Naive thymus-derived CD4-positive, alpha-beta T cell (primary cell): ENCODE measurements at regions not wholly inside any gene's neighbourhood (a gene's known extent, or its start where the extent isn't known, plus 50 kb on each side); places are given as distances from the start of the nearest gene placed in this dataset.

Experiments
- ATAC-seq: fragments of 150-1000 bp; cut with Tn5 transposase; 2 replicates; pipeline ENCODE4 v1.10.0; 2021; ENCODE audit warnings: mild to moderate bottlenecking, moderate library complexity
- CTCF ChIA-PET: fragments of 350-600 bp; sonication (Branson Sonifier 250); formaldehyde crosslinking; loops from one replicate; lab custom pipeline; 2021; ENCODE audit warnings: antibody characterized with exemption; lab: Charles Lee
- POLR2A ChIA-PET: fragments of 350-600 bp; sonication (Branson Sonifier 250); formaldehyde crosslinking; loops from one replicate; lab custom pipeline; 2021; ENCODE audit warnings: antibody characterized with exemption, inconsistent platforms; lab: Charles Lee
- DNase-seq, 9 donors: peaks; one replicate each; pipeline versions ENCODE4 v3.0.0 to v3.0.0-alpha.2; 2020 to 2022; ENCODE audit warnings: mixed read lengths in 1 of 9
- H3K27ac ChIP-seq: one replicate; pipeline ENCODE4 v1.7.0; 2013; ENCODE audit warnings: mild to moderate bottlenecking, low read depth, low read length, moderate library complexity
- H3K27me3 ChIP-seq, 2 donors: one replicate each; pipeline ENCODE4 v1.7.0; 2013; ENCODE audit warnings: low read length in 2 of 2, mild to moderate bottlenecking in 2 of 2, moderate library complexity in 2 of 2; ENCODE audit not compliant: control insufficient read depth in 2 of 2, insufficient read depth in 2 of 2
- H3K36me3 ChIP-seq, 3 experiments: 1 replicate in 2 of 3; 2 replicates in 1 of 3; pipeline ENCODE4 v1.7.0; 2013; ENCODE audit warnings: low read length in 3 of 3, mild to moderate bottlenecking in 3 of 3, moderate library complexity in 1 of 3; ENCODE audit not compliant: insufficient read depth in 3 of 3, control insufficient read depth in 2 of 3
- H3K4me1 ChIP-seq, 2 donors: one replicate each; pipeline ENCODE4 v1.7.0; 2013; ENCODE audit warnings: low read length in 2 of 2, mild to moderate bottlenecking in 2 of 2, moderate library complexity in 1 of 2; ENCODE audit not compliant: control insufficient read depth in 2 of 2, insufficient read depth in 2 of 2
- H3K4me3 ChIP-seq: 2 replicates; pipeline ENCODE4 v1.7.0; 2013; ENCODE audit warnings: mild to moderate bottlenecking, low read length
- H3K9me3 ChIP-seq, 3 experiments: 1 replicate in 2 of 3; 2 replicates in 1 of 3; pipeline ENCODE4 v1.7.0; 2013; ENCODE audit warnings: low read length in 3 of 3; ENCODE audit not compliant: control insufficient read depth in 2 of 3
- H3K27ac Mint-ChIP-seq, 9 donors: one replicate each; pipeline ENCODE4 v1.8.0; 2020 to 2022; ENCODE audit warnings: mixed read lengths in 9 of 9, mild to moderate bottlenecking in 8 of 9, moderate library complexity in 5 of 9, inconsistent platforms in 2 of 9
- H3K27me3 Mint-ChIP-seq, 5 donors: one replicate each; pipeline ENCODE4 v1.8.0; 2021 to 2022; ENCODE audit warnings: mixed read lengths in 5 of 5, mild to moderate bottlenecking in 1 of 5
- H3K36me3 Mint-ChIP-seq, 5 donors: one replicate each; pipeline ENCODE4 v1.8.0; 2020 to 2022; ENCODE audit warnings: mixed read lengths in 5 of 5, mild to moderate bottlenecking in 3 of 5, inconsistent platforms in 1 of 5
- H3K4me1 Mint-ChIP-seq, 7 donors: one replicate each; pipeline ENCODE4 v1.8.0; 2020 to 2022; ENCODE audit warnings: mixed read lengths in 7 of 7, mild to moderate bottlenecking in 3 of 7, inconsistent platforms in 1 of 7
- H3K4me3 Mint-ChIP-seq, 10 donors: one replicate each; pipeline ENCODE4 v1.8.0; 2020 to 2022; ENCODE audit warnings: mild to moderate bottlenecking in 10 of 10, mixed read lengths in 10 of 10, moderate library complexity in 6 of 10, inconsistent platforms in 2 of 10
- H3K9me3 Mint-ChIP-seq, 11 donors: one replicate each; pipeline ENCODE4 v1.8.0; 2020 to 2022; ENCODE audit warnings: mixed read lengths in 11 of 11, mild to moderate bottlenecking in 4 of 11, inconsistent platforms in 1 of 11, moderate library complexity in 1 of 11
- intact Hi-C, 2 donors: fragments of 100-400 bp; cut with micrococcal nuclease; formaldehyde crosslinking; loops; one replicate each; pipeline ENCODE4 v1.15.1; 2023

- no peak overlapping the region for H3K4me3 ChIP-seq
- H3K4me1 ChIP-seq = no peaks in the 10 kb centered on the region
- H3K4me1 Mint-ChIP-seq = peaks cover 0 to 4% (median 0%) of the 10 kb centered on the region in 7 donors
- CTCF ChIA-PET = interaction anchor here (0.6 kb wide), 1 partner anchor 14 kb away, joined by 3 read pairs; no protein-coding TSS in a partner anchor
- no peaks in the 10 kb centered on the region for H3K9me3 ChIP-seq
- peaks cover 0 to 12% (median 9%) of the 10 kb centered on the region in 5 donors for H3K27me3 Mint-ChIP-seq
- no peak overlapping the region for H3K4me3 Mint-ChIP-seq
- POLR2A ChIA-PET = no interaction called here
- H3K36me3 Mint-ChIP-seq = no peaks in the 10 kb centered on the region
- H3K36me3 ChIP-seq = no peaks in the 10 kb centered on the region
- ATAC-seq = no peak
- no peak overlapping the region for H3K27ac ChIP-seq
- H3K9me3 Mint-ChIP-seq = peaks cover 0 to 3% (median 0%) of the 10 kb centered on the region in 11 donors
- H3K27me3 ChIP-seq = no peaks in the 10 kb centered on the region
- H3K27ac Mint-ChIP-seq = no peak overlapping the region
- DNase-seq = no peak
- intact Hi-C loops = no loop called here
Measured at GRCh38 chr5:174426388-174426787, 298.0 kb upstream of the MSX2 start.

GRCh38 chr5:174426851-174427250, 297.5 kb upstream of the MSX2 start:
- no peak overlapping the region for H3K27ac ChIP-seq
- H3K4me1 ChIP-seq = no peaks in the 10 kb centered on the region
- no peak for ATAC-seq
- Mint-ChIP-seq H3K27me3 (peaks cover 0 to 12% (median 9%) of the 10 kb centered on the region in 5 donors), H3K36me3 (no peaks in the 10 kb centered on the region), H3K27ac (no peak overlapping the region), H3K9me3 (peaks cover 0 to 3% (median 0%) of the 10 kb centered on the region in 11 donors), H3K4me3 (no peak overlapping the region), H3K4me1 (peaks cover 0 to 4% (median 0%) of the 10 kb centered on the region in 7 donors)
- no peaks in the 10 kb centered on the region for H3K9me3 ChIP-seq
- H3K36me3 ChIP-seq = no peaks in the 10 kb centered on the region
- H3K4me3 ChIP-seq = no peak overlapping the region
- no peak for DNase-seq
- POLR2A ChIA-PET = no interaction called here
- intact Hi-C loops = no loop called here
- CTCF ChIA-PET = interaction anchor here (0.6 kb wide), 1 partner anchor 13 kb away, joined by 3 read pairs; no protein-coding TSS in a partner anchor
- H3K27me3 ChIP-seq = no peaks in the 10 kb centered on the region

- Histone ChIP-seq H3K27ac (no peak overlapping the region), H3K27me3 (no peaks in the 10 kb centered on the region), H3K4me1 (no peaks in the 10 kb centered on the region), H3K4me3 (no peak overlapping the region), H3K9me3 (no peaks in the 10 kb centered on the region), H3K36me3 (no peaks in the 10 kb centered on the region)
- Mint-ChIP-seq H3K27ac (no peak overlapping the region), H3K9me3 (peaks cover 0 to 3% (median 0%) of the 10 kb centered on the region in 11 donors), H3K36me3 (no peaks in the 10 kb centered on the region), H3K4me1 (peaks cover 0 to 4% (median 0%) of the 10 kb centered on the region in 7 donors), H3K27me3 (peaks cover 0 to 12% (median 9%) of the 10 kb centered on the region in 5 donors), H3K4me3 (no peak overlapping the region)
- POLR2A ChIA-PET = no interaction called here
- ATAC-seq = no peak
- intact Hi-C loops = no loop called here
- CTCF ChIA-PET = no interaction called here
- DNase-seq = no peak
Measured at GRCh38 chr5:174427304-174427703, 297.1 kb upstream of the MSX2 start.

- H3K4me1 Mint-ChIP-seq = peaks cover 0 to 4% (median 0%) of the 10 kb centered on the region in 7 donors
- ChIA-PET POLR2A (no interaction called here), CTCF (no interaction called here)
- no peak overlapping the region for H3K27ac Mint-ChIP-seq
- DNase-seq (no peak), ATAC-seq (no peak)
- H3K9me3 Mint-ChIP-seq = peaks cover 0 to 3% (median 0%) of the 10 kb centered on the region in 11 donors
- H3K4me1 ChIP-seq = no peaks in the 10 kb centered on the region
- no peaks in the 10 kb centered on the region for H3K36me3 ChIP-seq
- no peaks in the 10 kb centered on the region for H3K27me3 ChIP-seq
- H3K27ac ChIP-seq = no peak overlapping the region
- intact Hi-C loops = no loop called here
- no peak overlapping the region for H3K4me3 Mint-ChIP-seq
- no peaks in the 10 kb centered on the region for H3K9me3 ChIP-seq
- H3K4me3 ChIP-seq = no peak overlapping the region
- no peaks in the 10 kb centered on the region for H3K36me3 Mint-ChIP-seq
- H3K27me3 Mint-ChIP-seq = peaks cover 0 to 17% (median 10%) of the 10 kb centered on the region in 5 donors
Measured at GRCh38 chr5:174428895-174429294, 295.5 kb upstream of the MSX2 start.

GRCh38 chr5:174430940-174431339, 293.4 kb upstream of the MSX2 start:
- no peak for ATAC-seq
- Histone ChIP-seq H3K27me3 (no peaks in the 10 kb centered on the region), H3K4me1 (no peaks in the 10 kb centered on the region), H3K27ac (no peak overlapping the region), H3K36me3 (no peaks in the 10 kb centered on the region), H3K4me3 (no peak overlapping the region), H3K9me3 (no peaks in the 10 kb centered on the region)
- DNase-seq = no peak
- peaks cover 0 to 3% (median 0%) of the 10 kb centered on the region in 11 donors for H3K9me3 Mint-ChIP-seq
- H3K27me3 Mint-ChIP-seq = peaks cover 0 to 20% (median 15%) of the 10 kb centered on the region in 5 donors
- ChIA-PET CTCF (no interaction called here), POLR2A (no interaction called here)
- H3K36me3 Mint-ChIP-seq = no peaks in the 10 kb centered on the region
- H3K4me3 Mint-ChIP-seq = no peak overlapping the region
- intact Hi-C loops = no loop called here
- peaks cover 0 to 1% (median 0%) of the 10 kb centered on the region in 7 donors for H3K4me1 Mint-ChIP-seq
- no peak overlapping the region for H3K27ac Mint-ChIP-seq

- no peaks in the 10 kb centered on the region for H3K36me3 Mint-ChIP-seq
- no peaks in the 10 kb centered on the region for H3K9me3 ChIP-seq
- H3K27me3 ChIP-seq = no peaks in the 10 kb centered on the region
- H3K27ac Mint-ChIP-seq = no peak overlapping the region
- H3K27me3 Mint-ChIP-seq = peaks cover 0 to 20% (median 15%) of the 10 kb centered on the region in 5 donors
- no peaks in the 10 kb centered on the region for H3K36me3 ChIP-seq
- DNase-seq = no peak
- POLR2A ChIA-PET = no interaction called here
- intact Hi-C loops = no loop called here
- H3K27ac ChIP-seq = no peak overlapping the region
- H3K4me1 Mint-ChIP-seq = peaks cover 0 to 1% (median 0%) of the 10 kb centered on the region in 7 donors
- CTCF ChIA-PET = no interaction called here
- H3K4me1 ChIP-seq = no peaks in the 10 kb centered on the region
- H3K4me3 ChIP-seq = no peak overlapping the region
- no peak overlapping the region for H3K4me3 Mint-ChIP-seq
- peaks cover 0 to 3% (median 0%) of the 10 kb centered on the region in 11 donors for H3K9me3 Mint-ChIP-seq
- no peak for ATAC-seq
Measured at GRCh38 chr5:174431504-174431903, 292.9 kb upstream of the MSX2 start.

GRCh38 chr5:174433098-174433497, 291.3 kb upstream of the MSX2 start:
- POLR2A ChIA-PET = no interaction called here
- peaks cover 0 to 26% (median 24%) of the 10 kb centered on the region in 5 donors for H3K27me3 Mint-ChIP-seq
- intact Hi-C loops = no loop called here
- no peak overlapping the region for H3K4me3 Mint-ChIP-seq
- no peaks in the 10 kb centered on the region for H3K36me3 Mint-ChIP-seq
- ATAC-seq (no peak), DNase-seq (no peak)
- Histone ChIP-seq H3K4me3 (no peak overlapping the region), H3K9me3 (no peaks in the 10 kb centered on the region), H3K36me3 (no peaks in the 10 kb centered on the region), H3K4me1 (no peaks in the 10 kb centered on the region), H3K27ac (no peak overlapping the region), H3K27me3 (no peaks in the 10 kb centered on the region)
- CTCF ChIA-PET = no interaction called here
- peaks cover 0 to 1% (median 0%) of the 10 kb centered on the region in 7 donors for H3K4me1 Mint-ChIP-seq
- H3K9me3 Mint-ChIP-seq = peaks cover 0 to 10% (median 0%) of the 10 kb centered on the region in 11 donors
- H3K27ac Mint-ChIP-seq = no peak overlapping the region
